HUES48 (cell line): ENCODE measurements at regions not wholly inside any gene's neighbourhood (a gene's known extent, or its start where the extent isn't known, plus 50 kb on each side); places are given as distances from the start of the nearest gene placed in this dataset.
"Not testable (repeated sequence)": the region's sequence is repeated elsewhere in the genome, so short reads cannot be mapped to it uniquely, and the experiment has no call there.

Experiments used
- H3K27ac ChIP-seq: one replicate; pipeline ENCODE4 v1.7.0; 2013; ENCODE audit warnings: low read depth, low read length, inconsistent platforms
- H3K27me3 ChIP-seq: 2 replicates; pipeline ENCODE4 v1.6.1; 2013; ENCODE audit warnings: mild to moderate bottlenecking, low read length; ENCODE audit not compliant: control insufficient read depth, insufficient read depth
- H3K36me3 ChIP-seq: 2 replicates; pipeline ENCODE4 v1.6.1; 2013; ENCODE audit warnings: low read length; ENCODE audit not compliant: control insufficient read depth, insufficient read depth
- H3K4me1 ChIP-seq: 2 replicates; pipeline ENCODE4 v1.6.1; 2013; ENCODE audit warnings: mild to moderate bottlenecking, low read length; ENCODE audit not compliant: control insufficient read depth, insufficient read depth
- H3K4me3 ChIP-seq: 2 replicates; pipeline ENCODE4 v1.5.1; 2013; ENCODE audit warnings: mild to moderate bottlenecking, low read depth, low read length
- H3K9ac ChIP-seq: 2 replicates; pipeline ENCODE4 v1.6.1; 2013; ENCODE audit warnings: mild to moderate bottlenecking, low read depth, low read length, moderate library complexity
- H3K9me3 ChIP-seq: 2 replicates; pipeline ENCODE4 v1.6.1; 2013; ENCODE audit warnings: low read length; ENCODE audit not compliant: control insufficient read depth, insufficient read depth

- not testable (repeated sequence) for H3K9ac ChIP-seq, H3K9me3 ChIP-seq, H3K4me1 ChIP-seq, H3K4me3 ChIP-seq, H3K27me3 ChIP-seq, H3K36me3 ChIP-seq, H3K27ac ChIP-seq
Observed at GRCh38 chr15:44817797-44818196, 81.5 kb downstream of the TRIM69 start.

GRCh38 chr15:44819331-44819987 is 83.1 kb downstream of the TRIM69 start:
- H3K9me3 ChIP-seq, H3K4me3 ChIP-seq, H3K4me1 ChIP-seq, H3K27ac ChIP-seq, H3K27me3 ChIP-seq, H3K36me3 ChIP-seq, H3K9ac ChIP-seq: not testable (repeated sequence)

GRCh38 chr15:44820535-44820934 is 84.2 kb downstream of the TRIM69 start:
- H3K9ac ChIP-seq, H3K4me3 ChIP-seq, H3K4me1 ChIP-seq: not testable (repeated sequence)

GRCh38 chr15:44820967-44821366 is 84.6 kb downstream of the TRIM69 start:
- not testable (repeated sequence) for H3K4me1 ChIP-seq, H3K4me3 ChIP-seq, H3K27ac ChIP-seq, H3K9ac ChIP-seq, H3K36me3 ChIP-seq, H3K9me3 ChIP-seq, H3K27me3 ChIP-seq

More at GRCh38 chr15:44820535-44820934, 84.2 kb downstream of the TRIM69 start:
- not testable (repeated sequence) for H3K36me3 ChIP-seq, H3K9me3 ChIP-seq, H3K27ac ChIP-seq, H3K27me3 ChIP-seq

- not testable (repeated sequence) for H3K27me3 ChIP-seq, H3K9ac ChIP-seq, H3K4me1 ChIP-seq, H3K9me3 ChIP-seq, H3K36me3 ChIP-seq, H3K27ac ChIP-seq, H3K4me3 ChIP-seq
Observed at GRCh38 chr15:44824277-44825145, 88.2 kb downstream of the TRIM69 start.

- not testable (repeated sequence) for H3K4me3 ChIP-seq, H3K27me3 ChIP-seq, H3K9ac ChIP-seq, H3K9me3 ChIP-seq, H3K27ac ChIP-seq, H3K36me3 ChIP-seq, H3K4me1 ChIP-seq
Observed at GRCh38 chr15:44826583-44826982, 90.3 kb downstream of the TRIM69 start.

- H3K4me1 ChIP-seq, H3K27ac ChIP-seq, H3K36me3 ChIP-seq, H3K9ac ChIP-seq, H3K9me3 ChIP-seq, H3K4me3 ChIP-seq, H3K27me3 ChIP-seq: not testable (repeated sequence)
Observed at GRCh38 chr15:44828229-44828914, 92.0 kb downstream of the TRIM69 start.

- H3K27ac ChIP-seq, H3K36me3 ChIP-seq, H3K4me1 ChIP-seq, H3K27me3 ChIP-seq, H3K4me3 ChIP-seq, H3K9ac ChIP-seq, H3K9me3 ChIP-seq: not testable (repeated sequence)
Observed at GRCh38 chr15:44829150-44829549, 92.8 kb downstream of the TRIM69 start.

- H3K9ac ChIP-seq, H3K4me3 ChIP-seq, H3K27me3 ChIP-seq, H3K36me3 ChIP-seq, H3K27ac ChIP-seq, H3K4me1 ChIP-seq, H3K9me3 ChIP-seq: not testable (repeated sequence)
Observed at GRCh38 chr15:44830692-44831408, 94.5 kb downstream of the TRIM69 start.

- H3K4me1 ChIP-seq, H3K4me3 ChIP-seq, H3K27ac ChIP-seq, H3K36me3 ChIP-seq, H3K27me3 ChIP-seq, H3K9ac ChIP-seq, H3K9me3 ChIP-seq: not testable (repeated sequence)
Observed at GRCh38 chr15:44831409-44831741, 95.0 kb downstream of the TRIM69 start.

GRCh38 chr15:44832133-44832532 is 95.8 kb downstream of the TRIM69 start:
- not testable (repeated sequence) for H3K4me1 ChIP-seq, H3K4me3 ChIP-seq, H3K9me3 ChIP-seq, H3K27ac ChIP-seq, H3K36me3 ChIP-seq, H3K27me3 ChIP-seq, H3K9ac ChIP-seq
